HG03460 (cell line): ENCODE measurements at regions not wholly inside any gene's neighbourhood (a gene's known extent, or its start where the extent isn't known, plus 50 kb on each side); places are given as distances from the start of the nearest gene placed in this dataset.
"Not testable (repeated sequence)": the region's sequence is repeated elsewhere in the genome, so short reads cannot be mapped to it uniquely, and the experiment has no call there.

Experiments
- ATAC-seq: cut with Tn5 transposase; IDR thresholded peaks from one replicate; pipeline ENCODE4 v1.9.1; 2021; ENCODE audit not compliant: unreplicated experiment

DNA sequence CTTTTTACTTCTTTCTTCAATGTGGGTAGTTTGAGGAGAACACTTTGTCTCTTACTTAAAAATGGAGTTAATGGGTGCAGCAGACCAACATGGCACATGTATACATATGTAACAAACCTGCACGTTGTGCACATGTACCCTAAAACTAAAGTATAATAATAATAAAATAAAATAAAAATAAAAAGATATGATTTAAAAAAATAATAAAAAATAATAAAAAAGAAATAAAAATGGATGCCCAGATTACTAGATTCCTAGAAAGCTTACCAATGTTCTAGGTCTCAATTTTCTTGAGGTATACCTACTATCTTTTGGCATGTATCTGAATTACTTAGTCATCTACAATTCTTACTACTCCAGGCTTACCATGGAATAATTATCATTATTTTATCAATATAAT lies 2001.6 kb upstream of the CDH9 start:
- no peak for ATAC-seq

DNA sequence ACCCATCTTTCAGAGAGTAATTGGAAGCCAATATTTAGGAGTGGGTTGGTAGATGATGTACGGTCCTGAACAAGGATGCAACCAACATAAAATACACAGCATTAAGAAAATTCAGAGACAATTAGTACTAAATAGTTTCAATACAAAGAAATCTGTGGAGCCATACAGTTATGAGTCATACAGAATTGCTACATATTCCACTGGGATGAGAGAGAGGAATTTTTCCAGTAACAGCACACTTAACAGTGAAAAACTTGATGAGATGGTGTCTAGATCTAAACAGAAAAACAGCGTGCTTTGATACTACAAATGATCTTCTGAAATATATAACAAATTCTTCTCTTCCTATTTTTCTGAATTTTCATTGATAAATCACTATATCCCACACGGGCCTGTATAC lies 1999.3 kb upstream of the CDH9 start:
- ATAC-seq = no peak

DNA sequence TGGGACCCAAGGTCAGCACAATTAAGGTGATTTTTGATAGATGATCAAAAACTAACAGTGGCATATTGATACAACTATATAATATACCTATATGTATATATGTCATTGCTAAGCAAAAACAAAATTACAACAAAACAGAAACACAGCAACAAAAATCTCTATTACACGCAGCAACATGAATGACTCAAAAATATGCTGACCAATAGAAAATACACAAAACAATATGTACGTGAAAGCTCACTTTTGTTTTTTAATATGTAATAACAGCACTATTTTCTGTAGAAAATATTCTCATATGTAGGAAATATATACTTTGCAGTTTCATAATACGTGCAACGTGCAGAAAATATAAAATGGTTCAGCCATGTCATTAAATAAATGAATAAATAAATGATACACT lies 1985.7 kb upstream of the CDH9 start:
- ATAC-seq = no peak

DNA sequence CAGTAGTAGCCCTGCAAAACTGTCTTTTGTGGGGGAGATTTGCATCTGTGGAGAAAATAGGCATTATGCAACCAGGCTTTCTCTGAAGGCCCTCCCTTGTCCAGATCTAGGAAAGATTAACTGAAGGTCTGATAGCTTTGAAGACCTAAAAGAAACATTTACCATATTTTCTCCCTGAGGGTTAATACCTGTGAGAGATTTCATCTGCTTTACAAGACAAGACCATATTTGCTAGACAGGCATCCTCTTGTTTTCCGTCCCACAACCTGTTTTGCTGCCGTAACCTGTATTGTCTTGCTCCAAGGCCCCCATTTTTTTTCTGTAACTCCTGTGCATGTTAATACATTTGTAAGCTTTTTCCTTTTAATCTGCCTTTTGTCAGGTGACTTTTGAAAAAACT lies 1985.2 kb upstream of the CDH9 start:
- no peak for ATAC-seq

DNA sequence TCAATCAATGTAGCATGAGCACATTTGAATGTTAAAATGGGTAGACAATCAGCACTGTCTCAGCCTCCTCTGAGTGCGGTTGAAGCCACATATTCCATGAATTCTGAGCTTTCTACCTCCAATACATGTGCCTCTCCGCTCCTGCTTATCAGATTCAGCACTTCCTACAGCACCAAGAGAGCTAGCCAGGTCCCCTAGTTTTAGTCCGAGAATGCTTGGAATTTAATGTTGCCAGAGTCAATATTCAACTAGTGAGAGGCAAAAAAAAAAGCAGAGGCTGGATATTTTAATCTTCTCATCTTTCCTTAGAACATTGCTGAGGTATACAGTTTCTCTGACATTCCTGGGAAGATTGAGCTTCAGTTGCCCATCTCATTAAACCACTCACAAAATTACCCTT lies 1979.1 kb upstream of the CDH9 start:
- ATAC-seq = no peak

DNA sequence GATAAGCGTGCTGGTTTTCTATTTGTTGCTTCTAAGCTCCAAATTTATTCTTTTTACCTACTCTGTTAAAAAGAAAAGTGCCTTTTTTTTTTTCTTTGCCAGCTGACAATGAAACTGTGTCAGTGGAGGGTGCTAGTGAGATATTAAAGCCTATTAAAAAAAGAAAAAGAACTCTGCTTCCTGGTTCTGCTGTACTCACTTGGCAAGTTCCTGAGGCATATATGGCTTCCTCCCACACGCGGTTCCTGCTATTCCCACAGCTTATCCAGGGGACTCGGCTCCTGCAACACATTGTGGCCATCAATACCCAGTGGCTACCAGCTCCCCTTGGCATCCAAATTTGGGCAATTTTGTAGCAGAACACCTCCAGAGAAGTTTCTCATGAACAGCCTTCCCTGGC lies 1977.7 kb upstream of the CDH9 start:
- no peak for ATAC-seq

DNA sequence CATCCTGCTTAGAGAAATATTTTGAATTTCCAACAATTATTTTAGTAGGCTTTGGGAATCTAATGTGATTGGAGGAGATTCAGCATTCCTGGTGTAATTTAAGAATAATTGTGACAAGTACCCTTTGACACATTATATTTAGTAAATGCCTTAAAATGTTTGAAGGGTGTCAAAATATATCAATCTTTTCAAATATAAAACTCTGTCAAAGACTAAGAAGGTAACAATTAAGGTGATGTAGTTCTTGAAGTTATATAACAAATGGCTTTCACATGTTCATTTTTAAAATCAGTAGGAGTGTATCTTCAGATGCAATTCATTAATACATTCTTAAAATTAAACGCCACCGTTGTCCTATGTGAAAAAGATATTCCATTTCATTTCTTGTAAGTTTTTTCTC lies 1977.1 kb upstream of the CDH9 start:
- ATAC-seq = no peak

DNA sequence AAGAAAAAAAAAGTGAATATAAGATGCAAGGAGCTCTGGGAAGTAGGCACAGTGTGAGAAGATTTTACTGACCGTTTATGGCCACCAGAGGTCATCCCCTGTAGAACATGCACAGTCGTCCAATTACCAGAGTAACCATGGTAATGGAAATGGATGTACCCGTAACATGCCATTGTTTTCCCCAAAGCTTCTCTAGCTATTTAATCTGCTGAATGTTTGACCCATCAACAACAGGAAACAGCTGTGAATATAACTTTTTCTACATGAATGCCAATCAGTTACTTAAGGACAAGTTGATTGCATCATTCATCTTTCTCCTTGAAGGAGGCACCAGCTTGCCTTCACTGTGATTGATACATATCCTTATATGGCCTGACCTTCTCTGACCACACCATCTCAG lies 1967.0 kb upstream of the CDH9 start:
- ATAC-seq = no peak

DNA sequence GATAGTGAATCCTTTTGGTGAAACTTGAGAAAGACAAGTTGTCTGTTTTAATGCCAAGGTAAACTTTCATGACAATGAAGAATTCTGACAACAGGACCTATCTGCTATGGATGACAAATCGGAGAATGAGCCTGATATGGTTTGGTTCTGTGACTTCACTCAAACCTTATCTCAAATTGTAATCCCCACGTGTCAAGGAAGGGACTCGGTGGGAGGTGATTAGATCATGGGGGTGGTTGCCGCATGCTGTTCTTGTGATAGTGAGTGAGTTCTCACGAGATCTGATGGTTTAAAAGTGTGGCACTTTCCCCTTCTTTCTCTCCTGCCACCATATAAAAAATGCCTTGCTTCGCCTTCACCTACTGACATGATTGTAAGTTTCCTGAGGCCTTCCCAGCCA lies 1964.1 kb upstream of the CDH9 start:
- no peak for ATAC-seq

DNA sequence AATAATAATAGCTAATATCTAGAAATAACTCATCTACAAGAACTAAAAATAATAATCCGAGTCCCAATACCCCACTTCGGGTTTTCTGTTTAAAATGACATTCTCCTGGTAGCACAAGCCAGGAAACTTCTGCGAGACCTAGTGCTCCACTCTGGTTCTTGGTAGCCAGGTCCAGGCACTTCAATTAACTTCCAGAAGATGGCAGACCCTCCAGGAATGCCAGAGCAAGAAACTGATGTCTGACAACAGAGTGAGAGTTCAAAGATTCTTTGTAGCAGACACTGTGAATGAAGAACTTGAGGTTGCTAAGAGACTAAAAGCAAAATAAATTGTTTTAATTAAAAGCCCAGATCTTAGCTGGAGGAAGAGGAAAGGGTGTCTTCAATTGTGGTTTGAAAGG lies 1963.3 kb upstream of the CDH9 start:
- no peak for ATAC-seq

DNA sequence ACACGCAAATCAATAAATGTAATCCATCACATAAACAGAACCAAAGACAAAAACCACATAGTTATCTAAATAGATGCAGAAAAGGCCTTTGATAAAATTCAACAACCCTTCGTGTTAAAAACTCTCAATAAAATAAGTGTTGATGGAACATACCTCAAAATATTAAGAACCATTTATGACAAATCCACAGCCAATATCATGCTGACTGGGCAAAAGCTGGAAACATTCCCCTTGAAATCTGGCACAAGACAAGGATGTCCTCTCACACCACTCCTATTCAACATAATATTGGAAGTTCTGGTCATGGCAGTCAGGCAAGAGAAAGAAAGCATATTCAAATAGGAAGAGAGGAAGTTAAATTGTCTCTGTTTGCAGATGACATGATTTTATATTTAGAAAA lies 1946.3 kb upstream of the CDH9 start:
- no peak for ATAC-seq

DNA sequence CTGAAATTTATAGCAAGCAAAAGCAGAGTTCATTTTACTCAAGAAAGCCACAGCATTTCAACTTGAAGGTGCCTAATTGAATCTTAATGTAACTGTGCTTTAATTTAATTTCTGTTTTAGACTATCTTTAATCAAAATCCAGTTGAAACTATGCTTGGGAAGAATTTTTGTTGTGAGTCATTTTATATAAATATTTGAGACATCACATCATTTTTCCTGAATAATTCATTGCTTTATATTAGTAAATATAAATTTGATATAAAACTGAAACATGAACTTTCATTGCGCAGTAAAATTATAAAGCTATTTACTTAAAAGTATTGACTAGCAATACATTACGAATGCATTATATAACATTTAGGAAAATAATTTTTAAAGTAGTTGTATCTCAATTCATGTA lies 1937.1 kb upstream of the CDH9 start:
- ATAC-seq = no peak

DNA sequence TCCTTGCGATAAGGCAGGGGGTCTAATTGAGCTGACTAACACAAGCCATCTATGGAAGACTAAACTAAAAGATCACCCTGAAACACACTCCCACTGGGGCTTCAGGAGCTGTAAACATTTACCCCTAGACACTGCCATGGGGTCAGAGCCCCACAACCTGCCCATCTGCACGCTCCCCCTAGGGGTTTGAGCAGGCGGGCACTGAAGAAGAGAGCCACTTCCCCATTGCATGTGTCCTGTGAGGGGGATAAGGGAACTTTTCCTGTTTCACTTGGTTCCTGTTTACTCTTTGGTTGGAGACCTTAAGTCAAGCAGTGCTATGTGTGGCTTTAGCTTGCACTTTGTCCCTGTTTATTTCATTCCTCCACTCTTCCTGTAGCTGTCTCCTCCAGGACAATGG lies 1929.5 kb upstream of the CDH9 start:
- ATAC-seq = no peak

DNA sequence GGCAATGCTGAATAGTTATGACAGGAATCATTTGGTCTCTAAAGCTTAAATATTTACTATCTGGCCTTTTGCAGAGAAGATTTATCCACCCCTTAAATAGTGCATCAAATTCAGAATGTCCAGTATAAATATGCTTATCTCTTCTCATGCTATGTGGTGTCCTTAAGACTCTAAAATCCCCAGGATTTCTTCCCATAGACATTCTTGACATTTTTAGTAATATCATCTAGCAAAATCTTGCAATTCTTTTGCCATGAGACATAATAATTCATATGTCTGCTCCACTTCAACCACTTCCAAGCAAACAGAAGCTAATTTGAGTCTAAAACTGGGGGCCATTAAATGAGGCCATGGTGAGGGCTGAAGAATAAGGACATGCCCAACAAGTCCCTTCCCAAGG lies 1923.4 kb upstream of the CDH9 start:
- no peak for ATAC-seq

DNA sequence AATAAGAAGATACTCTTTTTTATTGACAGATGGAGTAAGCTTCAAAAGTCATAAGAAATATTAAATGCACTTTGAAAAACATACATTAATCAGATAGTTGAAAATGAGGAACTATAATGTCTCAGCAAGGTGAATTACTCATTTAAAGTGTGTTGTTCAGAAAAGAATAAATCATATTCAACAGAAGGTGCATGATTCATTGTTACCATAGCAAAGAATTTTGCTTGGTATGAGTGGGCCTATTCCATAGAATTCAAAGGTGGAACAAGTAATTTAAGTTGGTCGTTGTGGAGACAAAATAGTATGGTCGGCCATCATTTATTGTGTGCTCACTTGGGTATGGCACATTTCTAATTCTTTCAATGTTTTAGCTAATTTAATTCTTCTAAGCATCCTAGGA lies 1920.2 kb upstream of the CDH9 start:
- ATAC-seq = no peak

DNA sequence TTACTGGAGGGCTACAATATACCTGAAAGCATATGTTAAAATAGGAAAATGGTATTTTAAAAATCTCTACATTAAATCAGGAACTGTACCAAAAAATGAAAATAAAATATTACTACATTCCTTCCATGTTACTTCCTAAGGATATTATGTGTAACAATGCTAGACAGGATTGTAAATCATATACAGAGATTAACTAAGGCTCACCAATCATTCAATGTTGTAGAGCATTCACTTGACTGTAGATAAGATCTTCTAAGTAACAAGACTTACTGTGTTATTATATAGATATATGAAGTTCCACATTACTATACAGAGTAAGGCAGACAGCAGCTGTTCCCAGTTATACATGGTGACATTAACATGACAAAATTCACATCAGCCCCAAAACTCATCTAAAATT lies 1919.1 kb upstream of the CDH9 start:
- ATAC-seq = no peak

DNA sequence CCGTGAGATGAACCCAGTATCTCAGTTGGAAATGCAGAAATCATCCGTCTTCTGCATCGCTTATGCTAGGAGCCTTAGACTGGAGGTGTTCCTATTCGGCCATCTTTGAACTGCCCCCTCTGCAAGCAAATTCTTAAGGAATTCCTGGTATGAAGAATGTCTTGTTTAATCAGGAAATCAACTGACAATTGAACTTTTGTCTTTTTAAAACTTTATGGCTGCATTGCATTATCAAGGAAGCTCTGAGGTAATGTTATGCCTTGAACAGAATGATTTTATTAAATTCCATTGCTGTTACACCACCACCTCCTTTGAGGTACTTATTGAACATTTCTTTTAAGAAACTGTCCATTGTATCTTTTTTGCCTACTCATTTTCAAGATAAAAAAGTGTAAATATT lies 1915.7 kb upstream of the CDH9 start:
- ATAC-seq = no peak

DNA sequence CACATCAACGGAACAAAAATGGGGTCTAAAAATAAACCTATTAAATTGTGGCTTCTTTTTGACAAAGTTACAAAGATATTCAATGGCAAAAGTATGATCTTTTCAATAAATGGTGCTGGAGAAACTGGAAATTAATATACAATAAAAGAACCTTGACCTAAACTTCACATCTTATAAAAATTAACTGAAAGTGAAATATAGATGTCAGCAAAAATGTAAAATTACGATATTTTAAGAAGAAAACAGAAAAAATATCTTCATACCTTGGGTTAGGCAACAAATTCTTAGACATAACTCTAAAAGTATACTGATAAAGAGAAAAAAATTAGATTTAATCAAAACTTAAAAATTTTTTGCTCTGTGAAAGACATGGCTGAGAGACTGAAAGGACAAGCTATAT lies 1909.5 kb upstream of the CDH9 start:
- ATAC-seq = no peak

DNA sequence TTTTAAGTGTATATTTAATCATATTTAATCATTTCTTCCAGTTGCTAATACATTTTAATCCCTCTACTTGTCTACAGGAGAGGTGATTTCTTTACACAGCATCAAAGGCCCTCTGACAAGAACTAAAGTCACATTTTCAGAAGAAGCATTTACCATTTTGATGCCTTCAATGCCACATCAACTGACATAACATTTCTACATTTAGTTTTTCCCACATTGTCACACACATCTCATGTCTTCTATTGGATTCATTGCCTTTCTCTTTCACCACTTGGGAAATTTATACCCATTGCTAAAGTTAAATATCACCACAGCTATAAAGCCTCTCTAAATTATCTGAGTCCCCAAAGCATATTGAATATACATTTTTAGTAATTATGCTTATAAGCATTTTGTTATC lies 1907.5 kb upstream of the CDH9 start:
- ATAC-seq = no peak

DNA sequence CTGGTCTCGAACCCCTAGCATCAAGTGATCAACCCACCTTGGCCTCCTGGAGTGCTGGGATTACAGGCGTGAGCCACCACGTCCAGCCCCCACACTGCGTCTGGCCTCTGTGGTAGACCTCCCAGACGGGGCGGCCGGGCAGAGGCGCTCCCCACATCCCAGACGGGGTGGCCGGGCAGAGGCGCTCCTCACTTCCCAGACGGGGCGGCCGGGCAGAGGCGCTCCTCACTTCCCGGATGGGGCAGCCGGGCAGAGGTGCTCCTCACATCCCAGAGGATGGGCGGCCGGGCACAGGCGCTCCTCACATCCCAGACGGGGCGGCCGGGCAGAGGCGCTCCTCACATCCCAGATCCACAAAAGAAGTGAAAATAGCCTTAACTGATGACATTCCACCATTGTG lies 1891.0 kb upstream of the CDH9 start:
- not testable (repeated sequence) for ATAC-seq

DNA sequence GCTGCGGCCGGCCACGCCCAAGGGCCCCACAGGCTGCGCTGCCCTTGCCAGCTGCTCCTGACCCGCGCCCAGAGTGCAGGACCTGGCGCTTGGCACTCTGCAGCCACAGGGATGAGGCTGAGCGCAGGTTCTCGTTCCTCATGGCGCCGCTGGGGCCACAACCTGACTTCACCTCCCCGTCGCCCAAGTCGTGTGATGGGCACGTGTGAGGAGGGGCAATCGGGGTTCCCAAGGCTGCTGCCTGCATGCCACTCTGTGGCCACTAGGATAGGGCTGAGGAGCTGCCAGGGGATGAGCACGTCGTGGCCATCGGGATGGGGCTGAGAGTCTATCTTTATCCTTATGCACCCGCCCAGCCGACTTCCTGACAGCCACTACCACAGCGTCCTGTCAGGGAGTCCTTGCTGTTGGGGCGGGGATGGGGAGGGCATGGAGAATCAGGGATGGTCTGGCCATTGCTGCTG lies 1890.0 kb upstream of the CDH9 start:
- not testable (repeated sequence) for ATAC-seq

DNA sequence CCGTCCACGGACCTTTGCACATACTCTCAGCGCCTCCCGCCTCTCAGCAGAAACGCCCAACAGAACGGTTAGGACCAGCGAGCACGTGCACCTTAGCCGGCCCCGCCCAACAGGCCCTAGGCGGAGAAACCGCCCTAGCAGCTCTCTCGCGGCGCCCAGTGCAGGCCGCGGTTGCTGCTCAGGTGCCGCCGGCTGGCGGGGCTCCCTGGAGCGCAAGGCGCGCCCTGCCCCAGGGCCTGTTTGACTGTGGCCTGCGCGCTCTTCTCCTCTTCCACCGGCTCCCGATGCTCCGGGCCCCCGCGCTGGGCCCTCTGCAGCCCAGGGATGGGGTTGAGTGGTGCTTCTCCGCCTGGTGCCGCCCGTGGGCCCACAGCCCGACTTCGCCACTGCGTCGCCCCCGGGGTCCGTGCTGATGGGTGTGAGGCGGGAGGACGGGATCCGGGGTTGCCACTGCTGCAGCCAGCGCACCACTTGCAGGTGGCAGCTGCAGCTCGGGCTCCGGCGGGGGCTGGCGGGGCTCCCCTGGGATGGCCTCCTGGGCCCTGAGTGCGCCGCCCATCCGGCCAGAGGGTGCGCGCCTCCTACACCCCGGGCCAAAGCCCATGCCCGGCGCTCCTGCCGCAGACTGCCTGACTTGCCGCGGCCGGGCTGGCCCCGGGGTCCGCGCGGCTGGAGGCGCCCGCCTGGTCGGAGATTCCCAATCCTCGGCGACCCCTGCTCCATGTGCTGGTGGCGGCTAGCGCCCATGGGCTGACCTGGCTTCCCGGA lies 1889.4 kb upstream of the CDH9 start:
- no peak for ATAC-seq

DNA sequence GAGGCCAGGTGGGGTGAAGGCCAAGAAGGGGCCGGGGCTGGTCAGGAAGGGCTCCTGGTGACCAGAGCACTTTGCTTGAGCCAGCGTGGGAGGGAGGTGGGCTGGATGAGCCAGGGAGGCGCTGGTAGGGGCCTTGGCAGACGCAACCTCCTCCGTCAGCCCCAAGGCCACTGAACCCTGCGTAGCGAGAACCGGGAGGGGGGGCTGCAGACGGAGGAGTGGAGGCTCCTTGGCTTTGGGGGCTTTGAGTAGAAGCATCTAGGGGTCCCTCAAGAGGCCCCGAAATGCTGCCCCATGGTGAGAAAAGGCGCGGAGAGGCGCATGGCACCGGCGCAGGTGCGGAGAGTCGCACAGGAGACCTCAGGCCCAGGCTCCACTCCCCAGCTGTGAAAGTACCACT lies 1888.0 kb upstream of the CDH9 start:
- no peak for ATAC-seq
